ENCODE measurements at regions not wholly inside any gene's neighbourhood (a gene's known extent, or its start where the extent isn't known, plus 50 kb on each side); places are given as distances from the start of the nearest gene placed in this dataset.

DNA sequence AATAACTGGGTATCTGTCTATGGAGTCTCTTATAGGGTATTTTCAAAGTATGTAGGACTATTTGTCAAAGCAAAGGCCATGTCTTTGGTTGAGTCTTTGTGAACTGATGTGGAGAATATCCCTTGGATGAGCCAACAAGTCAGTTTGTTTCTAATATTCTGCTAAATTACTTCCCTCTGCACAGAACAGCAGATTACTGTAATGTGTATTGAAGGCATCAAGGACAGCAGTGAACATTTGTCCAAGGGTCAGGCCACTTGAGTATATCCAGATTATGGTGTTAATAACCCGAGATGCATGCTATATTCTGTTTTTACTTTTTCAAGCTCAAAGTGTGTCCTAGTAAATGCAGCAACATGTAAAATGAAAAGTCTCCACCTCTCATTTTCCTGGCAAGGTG lies 144.2 kb upstream of the GLI3 start:
- 65 to 67% methylated on average over 1 of the region's 1 CpG for WGBS, 2 donors

GRCh38 chr7:42380401-42380800 lies 143.4 kb upstream of the GLI3 start:
- H3K4me3 ChIP-seq, result no peak overlapping the region
- TF ChIP-seq CTCF (IDR thresholded peaks at IDR 0.05), result no peak
- no peak overlapping the region for H3K27ac ChIP-seq
- DNase-seq, result no peak
- no peaks in the 10 kb centered on the region for H3K9me3 ChIP-seq
- no peaks in the 10 kb centered on the region for H3K36me3 ChIP-seq (ENCODE audit: low read depth, missing control alignments)
- no peaks in the 10 kb centered on the region for H3K27me3 ChIP-seq
- WGBS, 2 donors, result 57 to 66% methylated on average over 1 of the region's 1 CpG
- H3K4me1 ChIP-seq, result no peaks in the 10 kb centered on the region
- intact Hi-C loops (cut with DNase I; ENCODE audit: low total_unique reads), result no loop called here

More for the DNA sequence above, 144.2 kb upstream of the GLI3 start:
- no peak for TF ChIP-seq CTCF (IDR thresholded peaks at IDR 0.05)
- no peak for TF ChIP-seq POLR2A (IDR thresholded peaks at IDR 0.05)
- Histone ChIP-seq H3K27me3 (no peaks in the 10 kb centered on the region), H3K4me1 (no peaks in the 10 kb centered on the region), H3K27ac (no peak overlapping the region), H3K9me3 (no peaks in the 10 kb centered on the region), H3K36me3 (ENCODE audit: low read depth, missing control alignments) (no peaks in the 10 kb centered on the region), H3K4me3 (no peak overlapping the region)
- intact Hi-C loops (cut with DNase I; ENCODE audit: low total_unique reads), result no loop called here
- no peak for DNase-seq

DNA sequence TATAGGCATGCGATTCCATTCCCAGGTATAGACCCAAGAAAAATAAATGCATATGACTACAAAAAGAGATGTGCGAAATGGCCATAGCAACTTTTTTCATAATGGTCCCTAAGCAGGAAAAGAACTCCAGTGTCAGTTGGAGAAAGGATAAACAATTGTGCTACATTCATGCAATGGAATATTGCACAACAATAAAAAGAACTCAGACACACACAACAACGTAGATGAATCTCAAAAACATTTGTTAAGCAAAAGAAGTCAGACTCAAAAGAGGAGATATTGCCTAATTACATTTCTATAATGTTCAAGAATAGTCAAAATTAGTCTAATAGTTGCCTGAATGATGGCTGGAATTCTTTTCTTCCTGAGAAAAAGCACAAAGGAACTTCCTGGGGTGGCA lies 141.1 kb upstream of the GLI3 start:
- Histone ChIP-seq H3K4me3 (no peak overlapping the region), H3K36me3 (ENCODE audit: low read depth, missing control alignments) (no peaks in the 10 kb centered on the region), H3K27me3 (no peaks in the 10 kb centered on the region), H3K27ac (no peak overlapping the region), H3K4me1 (no peaks in the 10 kb centered on the region), H3K9me3 (no peaks in the 10 kb centered on the region)
- no peak for TF ChIP-seq POLR2A (IDR thresholded peaks at IDR 0.05)
- WGBS, 2 donors, result 83 to 93% methylated on average over 3 of the region's 3 CpGs
- DNase-seq, result no peak
- intact Hi-C loops (cut with DNase I; ENCODE audit: low total_unique reads), result no loop called here

GRCh38 chr7:42373285-42373684 lies 136.3 kb upstream of the GLI3 start:
- intact Hi-C loops (cut with DNase I; ENCODE audit: low total_unique reads), result no loop called here
- TF ChIP-seq POLR2A (IDR thresholded peaks at IDR 0.05), result no peak
- WGBS, 2 donors, result 95 to 97% methylated on average over 1 of the region's 1 CpG
- no peaks in the 10 kb centered on the region for H3K27me3 ChIP-seq
- no peaks in the 10 kb centered on the region for H3K9me3 ChIP-seq
- H3K36me3 ChIP-seq (ENCODE audit: low read depth, missing control alignments), result no peaks in the 10 kb centered on the region
- H3K4me3 ChIP-seq, result no peak overlapping the region
- H3K4me1 ChIP-seq, result no peaks in the 10 kb centered on the region
- DNase-seq, result no peak
- H3K27ac ChIP-seq, result no peak overlapping the region

- Histone ChIP-seq H3K27me3 (no peaks in the 10 kb centered on the region), H3K4me1 (no peaks in the 10 kb centered on the region), H3K27ac (no peak overlapping the region), H3K36me3 (ENCODE audit: low read depth, missing control alignments) (no peaks in the 10 kb centered on the region), H3K4me3 (no peak overlapping the region), H3K9me3 (no peaks in the 10 kb centered on the region)
- DNase-seq, result no peak
- TF ChIP-seq POLR2A (IDR thresholded peaks at IDR 0.05) (no peak), CTCF (IDR thresholded peaks at IDR 0.05) (no peak)
- intact Hi-C loops (cut with DNase I; ENCODE audit: low total_unique reads), result no loop called here
- WGBS, 2 donors, result 72 to 80% methylated on average over 3 of the region's 3 CpGs
Observed at GRCh38 chr7:42372479-42372878, 135.5 kb upstream of the GLI3 start.

- no peaks in the 10 kb centered on the region for H3K27me3 ChIP-seq
- no peaks in the 10 kb centered on the region for H3K9me3 ChIP-seq
- no peaks in the 10 kb centered on the region for H3K4me1 ChIP-seq
- no peak for TF ChIP-seq POLR2A (IDR thresholded peaks at IDR 0.05)
- no peaks in the 10 kb centered on the region for H3K36me3 ChIP-seq (ENCODE audit: low read depth, missing control alignments)
- intact Hi-C loops (cut with DNase I; ENCODE audit: low total_unique reads), result no loop called here
- no peak overlapping the region for H3K4me3 ChIP-seq
- DNase-seq, result no peak
- no peak overlapping the region for H3K27ac ChIP-seq
- WGBS, 2 donors, result 38 to 56% methylated on average over 1 of the region's 1 CpG
Observed at GRCh38 chr7:42359946-42360345, 122.9 kb upstream of the GLI3 start.
